NCI-H2227 (cell line): ENCODE measurements at regions not wholly inside any gene's neighbourhood (a gene's known extent, or its start where the extent isn't known, plus 50 kb on each side); places are given as distances from the start of the nearest gene placed in this dataset.
"Not testable (repeated sequence)": the region's sequence is repeated elsewhere in the genome, so short reads cannot be mapped to it uniquely, and the experiment has no call there.

Experiments used
- DNase-seq: peaks from one replicate; lab custom pipeline; 2025; ENCODE audit not compliant: unreplicated experiment; lab: John Stamatoyannopoulos, UW

DNA sequence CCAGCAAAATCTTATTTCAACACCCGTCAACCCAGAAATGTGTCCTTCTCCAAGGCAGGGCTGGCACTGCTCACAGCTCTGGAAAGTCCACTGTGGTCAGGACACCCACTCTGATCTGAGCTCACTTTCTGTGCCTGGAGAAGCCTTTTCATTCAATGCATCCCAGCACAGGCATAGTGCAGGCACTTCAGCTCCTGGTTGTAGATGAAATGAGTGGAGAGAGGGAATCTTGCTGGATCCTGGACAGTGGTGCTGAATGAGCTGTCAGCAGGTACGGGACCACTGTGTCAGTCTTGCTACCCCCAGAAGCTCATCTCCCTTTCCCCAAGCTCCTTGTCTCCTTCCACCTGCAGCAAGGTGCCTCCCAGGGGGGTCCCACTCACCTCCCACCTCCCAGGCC, 86.1 kb upstream of the SALL1 start:
- DNase-seq: no peak

DNA sequence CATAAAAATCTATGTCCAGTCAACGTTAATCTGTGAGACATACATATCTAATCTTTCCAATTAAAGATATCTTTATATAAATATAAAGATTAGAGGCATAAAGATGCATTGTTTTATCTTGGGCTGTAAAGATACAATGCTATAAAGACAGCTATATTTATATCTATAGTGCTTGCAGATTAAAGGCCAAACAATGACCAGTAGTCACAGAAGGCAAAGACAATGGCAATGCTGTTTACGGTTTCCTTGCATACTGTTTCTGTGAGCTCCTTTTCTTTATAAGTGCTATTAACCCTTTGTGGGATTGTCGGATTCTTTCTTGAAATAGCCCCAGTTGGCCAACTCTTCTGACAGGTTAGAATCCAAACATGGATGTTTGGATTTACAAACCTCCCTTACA, 85.5 kb upstream of the SALL1 start:
- DNase-seq: peak; percentile 5

DNA sequence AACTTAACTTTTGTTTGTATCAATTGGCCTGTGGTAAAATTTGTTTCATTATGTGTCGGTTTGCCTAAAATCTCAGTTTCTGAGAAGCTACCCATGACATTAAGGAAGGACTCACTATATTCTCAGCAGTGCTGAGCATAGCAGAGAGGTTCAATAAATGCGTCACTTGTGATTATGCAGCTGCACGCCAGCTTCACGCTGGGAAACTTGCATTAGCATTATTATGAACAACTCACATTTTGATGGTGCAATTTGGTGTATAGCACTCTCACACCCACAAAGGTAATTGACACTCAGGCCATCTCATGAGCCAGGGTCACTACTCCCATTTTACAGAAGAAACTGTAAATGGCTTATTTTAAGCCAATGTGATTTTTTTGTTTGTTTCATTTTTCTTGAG, 80.6 kb upstream of the SALL1 start:
- DNase-seq: no peak

DNA sequence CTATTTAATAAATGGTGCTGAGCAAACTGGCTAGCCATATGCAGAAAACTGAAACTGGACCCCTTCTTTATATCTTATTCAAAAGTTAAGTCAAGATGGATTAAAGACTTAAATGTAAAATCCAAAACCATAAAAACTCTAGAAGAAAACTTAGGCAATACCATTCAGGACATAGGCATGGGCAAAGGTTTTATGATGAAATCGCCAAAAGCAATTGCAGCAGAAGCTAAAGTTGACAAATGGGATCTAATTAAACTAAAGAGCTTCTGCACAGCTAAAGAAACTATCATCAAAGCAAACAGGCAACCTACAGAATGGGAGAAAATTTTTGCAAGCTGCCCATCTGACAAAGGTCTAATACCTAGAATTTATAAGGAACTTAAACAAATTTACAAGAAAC, 79.0 kb upstream of the SALL1 start:
- not testable (repeated sequence) for DNase-seq

GRCh38 chr16:51228097-51228659, 77.1 kb upstream of the SALL1 start:
- DNase-seq: no peak

GRCh38 chr16:51225878-51226277, 74.8 kb upstream of the SALL1 start:
- DNase-seq: no peak

- DNase-seq: no peak
Observed at GRCh38 chr16:51224317-51224716, 73.2 kb upstream of the SALL1 start.

- no peak for DNase-seq
Observed at GRCh38 chr16:51222016-51222415, 70.9 kb upstream of the SALL1 start.

DNA sequence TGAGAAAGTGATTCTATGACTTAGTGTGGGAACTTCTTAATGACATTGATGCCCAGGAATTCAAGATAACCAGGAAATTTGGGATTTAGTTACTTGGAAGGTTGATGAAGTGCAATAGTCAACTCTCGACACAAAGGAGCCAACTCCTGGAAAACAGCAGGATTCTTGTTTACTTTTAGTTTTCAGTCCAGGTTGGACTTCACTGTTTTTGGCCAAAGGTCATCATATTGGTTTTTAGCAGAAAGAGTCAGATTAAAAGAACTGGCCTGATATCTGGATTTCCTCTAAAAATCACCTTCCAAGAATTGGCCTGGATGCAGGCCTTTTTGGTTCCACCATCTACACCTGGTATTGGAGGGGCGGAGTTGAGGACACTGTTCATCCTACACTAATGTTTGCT, 60.1 kb upstream of the SALL1 start:
- no peak for DNase-seq

DNA sequence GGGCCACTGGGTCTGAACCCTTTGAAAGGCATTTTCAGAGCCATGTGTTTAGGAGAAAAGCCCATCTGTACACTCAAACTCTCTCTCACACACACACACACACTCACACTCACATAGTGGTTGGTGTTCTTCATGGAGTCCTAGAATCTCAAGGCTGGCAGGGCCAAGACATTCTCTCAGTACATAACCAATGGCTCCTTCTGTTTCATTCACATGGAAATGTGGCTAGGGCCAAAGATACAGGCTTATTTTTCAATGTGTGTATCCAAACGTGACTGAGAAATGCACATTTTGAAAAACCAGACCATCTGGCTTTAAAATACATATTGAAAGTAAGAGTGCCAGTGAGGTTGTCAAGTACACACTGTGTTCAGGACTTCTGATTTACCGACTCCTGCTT, 59.0 kb upstream of the SALL1 start:
- DNase-seq: no peak

DNA sequence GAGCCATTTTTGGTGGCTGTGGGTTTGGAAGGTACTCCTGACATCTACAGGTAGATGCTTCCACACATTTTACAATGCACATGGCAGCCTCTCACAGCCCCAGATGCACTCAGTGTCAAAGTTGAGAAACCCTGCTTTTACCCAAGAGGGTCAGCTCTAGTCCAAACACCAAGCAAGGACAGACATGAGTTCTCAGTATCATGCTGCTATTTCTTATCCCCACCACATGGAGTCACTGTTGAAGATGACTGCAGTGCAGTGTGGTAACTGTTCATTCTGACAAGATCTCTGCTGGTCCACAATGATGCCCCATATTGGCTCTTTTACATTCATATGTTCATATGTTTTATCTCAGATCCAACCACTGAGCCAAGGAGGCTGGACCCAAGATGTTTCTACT, 50.5 kb upstream of the SALL1 start:
- no peak for DNase-seq
